ENCODE measurements at regions not wholly inside any gene's neighbourhood (a gene's known extent, or its start where the extent isn't known, plus 50 kb on each side); places are given as distances from the start of the nearest gene placed in this dataset.

DNA sequence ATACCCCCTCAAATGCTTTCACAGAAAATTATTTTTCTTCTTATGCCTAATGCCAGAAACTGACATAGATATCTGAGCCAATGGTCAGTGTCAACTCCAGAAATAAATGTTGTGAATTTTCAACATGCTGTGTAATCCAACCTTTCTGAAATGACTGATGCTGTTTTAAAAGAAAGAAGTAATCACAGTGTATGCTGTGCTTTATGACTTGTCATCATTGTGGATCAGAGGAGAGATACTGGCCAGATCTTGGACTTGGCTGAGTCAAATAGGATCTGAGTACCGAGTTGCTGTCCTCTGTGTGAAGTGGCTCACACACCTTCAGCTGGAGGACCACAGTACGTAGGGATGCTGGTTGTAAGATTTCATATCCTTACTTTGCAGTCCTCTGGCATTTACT is 89.9 kb upstream of the ARHGAP20 start:
- intact Hi-C loops (cut with DNase I): no loop called here
- DNase-seq: no peak

DNA sequence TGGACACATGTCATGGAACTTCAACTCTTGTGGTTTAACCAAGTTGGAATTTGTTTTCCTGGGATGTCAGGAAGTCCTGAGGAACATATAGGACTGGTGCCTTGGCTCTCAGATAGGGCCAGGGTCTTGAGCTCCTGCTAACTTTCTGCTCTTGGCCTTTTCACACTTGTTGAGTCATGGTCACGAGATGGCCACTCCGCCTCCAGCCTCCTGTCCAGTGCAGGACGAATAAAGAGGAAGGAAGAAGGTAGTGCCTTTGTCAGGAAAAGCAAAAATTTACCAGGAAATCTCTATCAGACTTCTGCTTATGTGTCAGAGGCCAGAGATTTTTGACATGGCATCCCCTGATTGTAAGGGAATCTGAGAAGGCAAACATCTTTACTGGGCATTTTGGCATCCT is 89.1 kb upstream of the ARHGAP20 start:
- H3K4me1 ChIP-seq (ENCODE audit: control insufficient read depth, insufficient read depth, low read length): peaks cover 2% of the 10 kb centered on the region
- H3K4me3 ChIP-seq (ENCODE audit: low read length): no peak overlapping the region
- H3K27ac ChIP-seq (ENCODE audit: low read length): no peak overlapping the region
- no peak for ATAC-seq
- H3K27me3 ChIP-seq (ENCODE audit: control insufficient read depth, insufficient read depth): no peaks in the 10 kb centered on the region
- intact Hi-C loops (cut with DNase I): no loop called here
- 56% methylated on average over 3 of the region's 3 CpGs for WGBS
- no peaks in the 10 kb centered on the region for H3K9me3 ChIP-seq (ENCODE audit: control insufficient read depth, low read length)
- DNase-seq: no peak

More for the DNA sequence above, 89.9 kb upstream of the ARHGAP20 start:
- no peak overlapping the region for H3K4me3 ChIP-seq (ENCODE audit: low read length)
- H3K27me3 ChIP-seq (ENCODE audit: control insufficient read depth, insufficient read depth): no peaks in the 10 kb centered on the region
- no peak for ATAC-seq
- 76% methylated on average over 2 of the region's 2 CpGs for WGBS
- H3K9me3 ChIP-seq (ENCODE audit: control insufficient read depth, low read length): no peaks in the 10 kb centered on the region
- peaks cover 2% of the 10 kb centered on the region for H3K4me1 ChIP-seq (ENCODE audit: control insufficient read depth, insufficient read depth, low read length)
- no peak overlapping the region for H3K27ac ChIP-seq (ENCODE audit: low read length)

DNA sequence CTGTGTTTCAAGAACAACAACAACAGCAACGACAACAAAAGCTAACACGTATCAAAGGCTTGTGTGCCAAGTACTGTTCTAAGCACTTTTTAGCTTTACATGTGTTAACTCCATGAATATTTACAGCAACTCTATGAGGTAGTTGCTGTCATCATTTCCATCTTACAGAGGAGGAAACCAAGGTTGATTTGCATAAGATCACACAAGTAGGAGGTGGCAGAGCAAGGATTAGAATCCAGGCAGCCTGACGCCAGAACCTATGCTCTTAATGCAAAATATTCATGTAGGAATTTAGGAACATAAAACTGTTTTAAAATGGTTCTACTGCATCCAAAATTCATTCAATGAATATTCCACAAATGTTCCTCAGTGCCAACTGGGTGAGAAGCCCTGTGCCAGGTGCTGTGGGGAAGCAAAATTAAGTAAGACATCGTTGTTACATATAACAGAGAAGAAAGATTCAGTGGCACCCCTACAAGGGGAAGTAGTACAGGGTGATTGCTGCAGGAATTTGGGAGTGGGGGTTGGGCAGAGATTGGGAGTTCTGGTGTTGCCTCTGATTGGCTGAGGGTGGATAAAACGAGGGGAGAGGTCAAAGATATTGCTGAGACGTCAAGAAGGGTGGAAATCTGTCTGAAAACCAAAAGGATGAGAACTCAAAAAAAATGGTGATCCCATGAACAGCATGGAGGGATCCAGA is 86.1 kb upstream of the ARHGAP20 start:
- Histone ChIP-seq H3K4me1 (ENCODE audit: control insufficient read depth, insufficient read depth, low read length) (peaks cover 2% of the 10 kb centered on the region), H3K9me3 (ENCODE audit: control insufficient read depth, low read length) (no peaks in the 10 kb centered on the region), H3K27ac (ENCODE audit: low read length) (no peak overlapping the region), H3K27me3 (ENCODE audit: control insufficient read depth, insufficient read depth) (no peaks in the 10 kb centered on the region), H3K4me3 (ENCODE audit: low read length) (no peak overlapping the region)
- DNase-seq (no peak), ATAC-seq (no peak)
- WGBS: 70% methylated on average over 6 of the region's 6 CpGs
- intact Hi-C loops (cut with DNase I): no loop called here

DNA sequence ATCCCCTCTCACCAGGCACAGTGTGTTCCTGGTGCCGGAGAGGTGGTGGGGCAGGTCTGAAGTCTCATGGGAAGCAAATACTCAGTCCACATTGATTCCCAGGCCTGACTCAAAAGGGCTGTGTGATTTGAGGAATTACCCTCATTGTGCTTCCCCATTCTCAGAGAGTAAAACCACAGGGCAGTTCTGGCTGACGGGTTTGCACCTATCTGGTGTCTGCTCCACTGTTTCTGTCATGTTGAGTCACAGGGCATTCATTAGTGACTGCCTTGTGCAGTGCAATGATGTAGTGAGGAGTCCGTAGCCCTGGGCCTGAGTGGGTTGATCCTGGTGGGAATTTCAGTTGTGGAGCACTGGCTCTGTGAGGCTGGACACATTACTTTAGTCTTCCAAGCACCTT is 85.2 kb upstream of the ARHGAP20 start:
- WGBS: 85% methylated on average over 3 of the region's 3 CpGs
- no peak overlapping the region for H3K27ac ChIP-seq (ENCODE audit: low read length)
- peaks cover 2% of the 10 kb centered on the region for H3K4me1 ChIP-seq (ENCODE audit: control insufficient read depth, insufficient read depth, low read length)
- DNase-seq (peak in 1 of 3 donors; percentile 32), ATAC-seq (peak in 1 of 2 donors; percentile 14)
- no peaks in the 10 kb centered on the region for H3K27me3 ChIP-seq (ENCODE audit: control insufficient read depth, insufficient read depth)
- no peak overlapping the region for H3K4me3 ChIP-seq (ENCODE audit: low read length)
- intact Hi-C loops (cut with DNase I): no loop called here
- H3K9me3 ChIP-seq (ENCODE audit: control insufficient read depth, low read length): no peaks in the 10 kb centered on the region

DNA sequence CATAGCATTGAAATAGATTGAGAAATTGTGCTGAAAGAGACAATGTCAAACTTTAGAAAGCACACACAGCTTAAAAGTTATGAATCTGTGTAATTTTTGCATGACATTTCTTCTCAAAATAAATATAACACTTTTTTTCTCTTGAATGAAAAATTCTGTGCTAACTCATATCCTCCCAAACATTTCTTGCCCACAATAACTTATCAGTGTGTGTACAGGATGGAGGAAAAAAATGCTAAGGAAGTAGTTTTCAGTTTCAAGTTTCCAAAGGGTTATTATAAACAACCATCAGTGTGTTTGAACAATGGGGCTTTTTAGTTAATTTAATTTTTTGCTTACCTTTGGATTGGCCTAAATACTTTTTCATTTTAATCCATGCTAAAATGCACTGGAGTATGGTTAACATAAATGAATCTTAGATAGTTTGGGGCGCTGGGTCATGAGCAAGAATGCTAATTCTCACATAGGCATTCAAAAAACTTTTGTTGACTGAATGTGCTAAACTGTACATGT is 82.9 kb upstream of the ARHGAP20 start:
- ATAC-seq (no peak), DNase-seq (no peak)
- intact Hi-C loops (cut with DNase I): no loop called here
- Histone ChIP-seq H3K4me1 (ENCODE audit: control insufficient read depth, insufficient read depth, low read length) (no peaks in the 10 kb centered on the region), H3K27ac (ENCODE audit: low read length) (no peak overlapping the region), H3K27me3 (ENCODE audit: control insufficient read depth, insufficient read depth) (no peaks in the 10 kb centered on the region), H3K9me3 (ENCODE audit: control insufficient read depth, low read length) (no peaks in the 10 kb centered on the region), H3K4me3 (ENCODE audit: low read length) (no peak overlapping the region)
- WGBS: 88% methylated on average over 1 of the region's 1 CpG

- ATAC-seq (no peak), DNase-seq (no peak)
- Histone ChIP-seq H3K9me3 (ENCODE audit: control insufficient read depth, low read length) (no peaks in the 10 kb centered on the region), H3K27me3 (ENCODE audit: control insufficient read depth, insufficient read depth) (no peaks in the 10 kb centered on the region), H3K4me1 (ENCODE audit: control insufficient read depth, insufficient read depth, low read length) (no peaks in the 10 kb centered on the region), H3K4me3 (ENCODE audit: low read length) (no peak overlapping the region), H3K27ac (ENCODE audit: low read length) (no peak overlapping the region)
- WGBS: 54% methylated on average over 4 of the region's 4 CpGs
- intact Hi-C loops (cut with DNase I): no loop called here
Measured at GRCh38 chr11:110793556-110793955, 81.3 kb upstream of the ARHGAP20 start.

DNA sequence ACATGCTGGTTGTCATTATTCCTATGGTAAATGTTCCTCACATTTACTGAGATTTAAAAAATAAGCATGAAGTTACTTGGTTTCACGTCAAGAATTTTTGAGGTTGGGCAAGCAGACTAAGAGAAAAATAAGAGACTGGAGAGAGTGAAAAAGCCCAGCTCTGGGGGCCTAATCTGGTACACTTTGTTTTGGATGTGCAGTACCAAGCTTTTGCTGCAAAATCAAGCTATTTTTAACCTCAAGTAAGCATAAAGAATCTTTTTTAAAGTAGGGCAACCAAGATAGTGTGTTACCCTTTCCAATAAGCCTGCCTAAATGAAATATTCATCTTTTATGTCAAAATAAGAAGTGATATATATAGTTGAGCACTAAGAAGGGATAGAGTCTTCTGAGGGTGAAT is 79.4 kb upstream of the ARHGAP20 start:
- no peak overlapping the region for H3K4me3 ChIP-seq (ENCODE audit: low read length)
- no peak overlapping the region for H3K27ac ChIP-seq (ENCODE audit: low read length)
- DNase-seq (no peak), ATAC-seq (no peak)
- intact Hi-C loops (cut with DNase I): no loop called here
- H3K9me3 ChIP-seq (ENCODE audit: control insufficient read depth, low read length): no peaks in the 10 kb centered on the region
- no peaks in the 10 kb centered on the region for H3K27me3 ChIP-seq (ENCODE audit: control insufficient read depth, insufficient read depth)
- H3K4me1 ChIP-seq (ENCODE audit: control insufficient read depth, insufficient read depth, low read length): no peaks in the 10 kb centered on the region
- 59% methylated on average over 1 of the region's 1 CpG for WGBS

DNA sequence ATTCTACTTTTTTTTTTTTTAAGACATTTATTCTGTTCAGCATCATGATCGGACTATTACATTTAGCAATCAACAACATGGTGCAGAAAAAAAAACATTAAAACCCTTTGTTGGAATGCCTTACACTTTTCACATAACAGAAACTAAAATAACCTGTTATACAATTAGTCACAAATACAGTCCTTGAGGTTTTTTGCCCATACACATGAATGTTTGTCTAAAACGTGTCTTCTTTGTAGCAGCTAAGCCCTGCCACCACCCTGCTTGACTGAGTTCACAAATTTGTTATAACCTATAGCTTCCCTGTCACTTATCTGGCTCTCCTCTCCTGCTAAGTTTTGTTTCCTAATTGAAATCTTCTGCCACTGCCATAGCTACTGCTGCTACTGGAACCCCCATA is 75.4 kb upstream of the ARHGAP20 start:
- Histone ChIP-seq H3K9me3 (ENCODE audit: control insufficient read depth, low read length) (no peaks in the 10 kb centered on the region), H3K4me3 (ENCODE audit: low read length) (no peak overlapping the region), H3K27me3 (ENCODE audit: control insufficient read depth, insufficient read depth) (no peaks in the 10 kb centered on the region), H3K4me1 (ENCODE audit: control insufficient read depth, insufficient read depth, low read length) (no peaks in the 10 kb centered on the region), H3K27ac (ENCODE audit: low read length) (no peak overlapping the region)
- WGBS: 89% methylated on average over 2 of the region's 2 CpGs
- no peak for DNase-seq
- no peak for ATAC-seq
- intact Hi-C loops (cut with DNase I): no loop called here

DNA sequence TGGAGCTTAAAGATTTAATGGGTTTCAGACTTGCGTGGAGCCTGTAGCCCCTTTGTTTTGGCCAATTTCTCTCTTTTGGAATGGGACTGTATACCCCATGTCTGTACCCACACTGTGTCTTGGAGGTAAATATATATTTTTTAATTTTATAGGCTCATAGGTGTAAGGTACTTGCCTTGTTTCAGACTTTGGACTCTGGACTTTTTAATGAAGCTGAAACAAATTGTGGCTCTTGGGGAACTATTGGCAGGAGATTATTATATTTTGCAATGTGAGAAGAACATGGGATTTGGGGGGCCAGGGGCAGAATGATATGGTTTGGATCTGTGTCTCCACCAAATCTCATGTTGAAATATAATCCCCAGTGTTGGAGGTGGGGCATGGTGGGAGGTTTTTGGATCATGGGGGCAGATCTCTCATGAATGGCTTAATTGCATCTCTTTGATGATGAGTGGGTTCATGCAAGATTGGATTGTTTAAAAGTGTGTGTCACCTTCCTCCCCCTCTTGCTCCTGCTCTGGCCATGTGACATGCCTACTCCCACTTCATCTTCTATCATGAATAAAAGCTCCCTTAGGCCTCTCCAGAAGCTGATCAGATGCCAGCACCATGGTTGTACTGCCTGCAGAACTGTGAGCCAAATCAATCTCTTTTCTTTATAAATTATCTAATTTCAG is 74.1 kb upstream of the ARHGAP20 start:
- H3K27ac ChIP-seq (ENCODE audit: low read length): no peak overlapping the region
- DNase-seq (no peak), ATAC-seq (no peak)
- no peaks in the 10 kb centered on the region for H3K4me1 ChIP-seq (ENCODE audit: control insufficient read depth, insufficient read depth, low read length)
- intact Hi-C loops (cut with DNase I): no loop called here
- no peak overlapping the region for H3K4me3 ChIP-seq (ENCODE audit: low read length)
- WGBS: 91% methylated on average over 1 of the region's 1 CpG
- H3K9me3 ChIP-seq (ENCODE audit: control insufficient read depth, low read length): no peaks in the 10 kb centered on the region
- no peaks in the 10 kb centered on the region for H3K27me3 ChIP-seq (ENCODE audit: control insufficient read depth, insufficient read depth)

DNA sequence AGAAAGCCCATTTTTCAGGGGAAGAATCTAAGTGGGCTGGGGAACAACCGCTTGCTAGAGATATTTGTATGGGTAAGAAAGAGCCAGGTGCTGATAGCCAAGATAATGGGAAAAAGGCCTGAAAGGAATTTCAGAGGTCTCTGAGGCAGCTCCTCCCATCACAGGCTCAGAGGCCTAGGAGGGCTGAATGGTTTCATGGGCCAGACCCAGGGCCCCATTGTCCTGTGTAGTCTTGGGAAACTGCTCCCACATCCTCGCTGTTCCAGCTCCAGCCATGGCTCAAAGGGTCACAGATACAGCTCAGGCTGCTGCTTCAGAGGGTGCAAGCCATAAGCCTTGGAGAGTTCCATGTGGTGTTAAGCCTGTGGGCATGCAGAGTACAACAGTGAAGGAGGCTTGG is 73.2 kb upstream of the ARHGAP20 start:
- no peaks in the 10 kb centered on the region for H3K4me1 ChIP-seq (ENCODE audit: control insufficient read depth, insufficient read depth, low read length)
- no peak for DNase-seq
- no peak overlapping the region for H3K4me3 ChIP-seq (ENCODE audit: low read length)
- no peak for ATAC-seq
- no peaks in the 10 kb centered on the region for H3K27me3 ChIP-seq (ENCODE audit: control insufficient read depth, insufficient read depth)
- 92% methylated on average over 2 of the region's 2 CpGs for WGBS
- no peaks in the 10 kb centered on the region for H3K9me3 ChIP-seq (ENCODE audit: control insufficient read depth, low read length)
- intact Hi-C loops (cut with DNase I): no loop called here
- H3K27ac ChIP-seq (ENCODE audit: low read length): no peak overlapping the region

GRCh38 chr11:110782616-110783015 is 70.4 kb upstream of the ARHGAP20 start:
- Histone ChIP-seq H3K27me3 (ENCODE audit: control insufficient read depth, insufficient read depth) (no peaks in the 10 kb centered on the region), H3K4me1 (ENCODE audit: control insufficient read depth, insufficient read depth, low read length) (no peaks in the 10 kb centered on the region), H3K9me3 (ENCODE audit: control insufficient read depth, low read length) (no peaks in the 10 kb centered on the region), H3K27ac (ENCODE audit: low read length) (no peak overlapping the region), H3K4me3 (ENCODE audit: low read length) (no peak overlapping the region)
- DNase-seq: no peak
- intact Hi-C loops (cut with DNase I): no loop called here
- ATAC-seq: no peak
- WGBS: 30% methylated on average over 2 of the region's 2 CpGs

Data from right cardiac atrium (tissue), 5 donors.